Mucosa of descending colon (tissue), 3 donors: ENCODE measurements at regions not wholly inside any gene's neighbourhood (a gene's known extent, or its start where the extent isn't known, plus 50 kb on each side); places are given as distances from the start of the nearest gene placed in this dataset.

Experiments used
- ATAC-seq: fragments of 200-7000 bp; cut with Tn5 transposase; one replicate; pipeline ENCODE4 v1.9.1; 2020; ENCODE audit warnings: mild to moderate bottlenecking, moderate library complexity
- DNase-seq, 3 donors: peaks; one replicate each; pipeline ENCODE4 v3.0.0-alpha.2; 2020
- H3K36me3 ChIP-seq: fragments of 200-600 bp; one replicate; pipeline ENCODE4 v1.8.0; 2021; ENCODE audit warnings: low read depth, mild to moderate bottlenecking
- H3K4me1 ChIP-seq: fragments of 200-600 bp; one replicate; pipeline ENCODE4 v1.8.0; 2021; ENCODE audit warnings: low read depth, mild to moderate bottlenecking
- H3K4me3 ChIP-seq: fragments of 200-600 bp; one replicate; pipeline ENCODE4 v1.8.0; 2021; ENCODE audit warnings: mild to moderate bottlenecking
- H3K9me3 ChIP-seq: fragments of 200-600 bp; one replicate; pipeline ENCODE4 v1.8.0; 2021; ENCODE audit warnings: mild to moderate bottlenecking
- intact Hi-C, 2 donors: fragments of 100-400 bp; cut with DNase I in 1 of 2; cut with micrococcal nuclease in 1 of 2; formaldehyde crosslinking; loops; one replicate each; pipeline versions ENCODE4 v1.11.0 to v1.11.1; 2022; cut with DNase I, micrococcal nuclease
- TF ChIP-seq, protein P1 (sequence below): fragments of 200-600 bp; IDR thresholded peaks from one replicate; pipeline ENCODE4 v1.8.0; 2022; ENCODE audit warnings: antibody characterized with exemption, mild to moderate bottlenecking
- donor health status: DM: no; HTN: no; CAD: no; lungs with moderate emphysema.
- donor health status: DM: no; HTN: no; CAD: no.
- donor health status: DM: no; HTN: yes; CAD: no.

DNA sequence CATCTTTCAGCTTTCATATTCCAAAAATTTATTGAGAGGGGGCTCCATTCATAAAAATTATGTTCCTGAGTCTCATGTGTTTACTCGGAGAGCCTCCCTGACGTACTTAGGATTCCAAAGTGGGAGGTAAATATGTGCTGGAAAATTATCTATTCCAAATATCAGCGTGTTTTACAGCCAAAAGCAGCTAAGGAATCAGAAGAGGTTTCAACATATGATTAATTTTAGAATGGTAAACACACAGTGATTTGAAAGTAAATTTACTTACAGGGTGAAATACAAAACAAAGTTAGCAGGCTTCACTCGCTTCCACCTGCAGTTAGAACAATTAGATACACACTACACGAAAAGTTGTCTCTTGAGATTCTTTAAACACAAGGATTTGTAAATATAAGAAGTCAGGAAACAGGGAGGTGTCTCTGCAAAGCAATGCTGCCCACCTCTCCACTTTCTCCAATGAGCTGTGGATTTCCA lies 313.8 kb upstream of the NBEA start:
- no peaks in the 10 kb centered on the region for H3K4me1 ChIP-seq
- TF ChIP-seq, protein P1, sequence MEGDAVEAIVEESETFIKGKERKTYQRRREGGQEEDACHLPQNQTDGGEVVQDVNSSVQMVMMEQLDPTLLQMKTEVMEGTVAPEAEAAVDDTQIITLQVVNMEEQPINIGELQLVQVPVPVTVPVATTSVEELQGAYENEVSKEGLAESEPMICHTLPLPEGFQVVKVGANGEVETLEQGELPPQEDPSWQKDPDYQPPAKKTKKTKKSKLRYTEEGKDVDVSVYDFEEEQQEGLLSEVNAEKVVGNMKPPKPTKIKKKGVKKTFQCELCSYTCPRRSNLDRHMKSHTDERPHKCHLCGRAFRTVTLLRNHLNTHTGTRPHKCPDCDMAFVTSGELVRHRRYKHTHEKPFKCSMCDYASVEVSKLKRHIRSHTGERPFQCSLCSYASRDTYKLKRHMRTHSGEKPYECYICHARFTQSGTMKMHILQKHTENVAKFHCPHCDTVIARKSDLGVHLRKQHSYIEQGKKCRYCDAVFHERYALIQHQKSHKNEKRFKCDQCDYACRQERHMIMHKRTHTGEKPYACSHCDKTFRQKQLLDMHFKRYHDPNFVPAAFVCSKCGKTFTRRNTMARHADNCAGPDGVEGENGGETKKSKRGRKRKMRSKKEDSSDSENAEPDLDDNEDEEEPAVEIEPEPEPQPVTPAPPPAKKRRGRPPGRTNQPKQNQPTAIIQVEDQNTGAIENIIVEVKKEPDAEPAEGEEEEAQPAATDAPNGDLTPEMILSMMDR, result no peak
- no peaks in the 10 kb centered on the region for H3K36me3 ChIP-seq
- ATAC-seq, result no peak
- intact Hi-C loops, result no loop called here
- no peak for DNase-seq
- no peaks in the 10 kb centered on the region for H3K9me3 ChIP-seq
- no peak overlapping the region for H3K4me3 ChIP-seq

DNA sequence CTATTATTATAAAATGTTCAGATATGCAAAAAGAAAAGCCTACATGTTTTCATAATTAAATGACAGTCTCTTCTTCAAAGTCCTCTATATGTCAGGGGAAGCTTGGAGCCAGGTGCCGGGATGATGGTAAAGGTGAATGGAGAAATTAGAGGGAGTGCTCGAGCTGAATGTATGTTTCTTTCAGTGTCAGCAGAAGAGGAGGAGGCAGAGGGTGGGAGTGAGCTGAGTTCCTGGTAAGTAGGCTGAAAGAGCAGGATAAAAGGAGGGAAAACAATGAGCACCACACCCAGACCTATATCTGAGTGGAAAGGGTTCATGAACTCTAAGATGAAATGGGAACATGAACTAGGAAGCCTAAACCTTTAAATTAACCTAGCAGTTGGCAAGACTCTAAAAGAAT lies 307.6 kb upstream of the NBEA start:
- intact Hi-C loops, result no loop called here
- H3K9me3 ChIP-seq, result no peaks in the 10 kb centered on the region
- no peak for ATAC-seq

DNA sequence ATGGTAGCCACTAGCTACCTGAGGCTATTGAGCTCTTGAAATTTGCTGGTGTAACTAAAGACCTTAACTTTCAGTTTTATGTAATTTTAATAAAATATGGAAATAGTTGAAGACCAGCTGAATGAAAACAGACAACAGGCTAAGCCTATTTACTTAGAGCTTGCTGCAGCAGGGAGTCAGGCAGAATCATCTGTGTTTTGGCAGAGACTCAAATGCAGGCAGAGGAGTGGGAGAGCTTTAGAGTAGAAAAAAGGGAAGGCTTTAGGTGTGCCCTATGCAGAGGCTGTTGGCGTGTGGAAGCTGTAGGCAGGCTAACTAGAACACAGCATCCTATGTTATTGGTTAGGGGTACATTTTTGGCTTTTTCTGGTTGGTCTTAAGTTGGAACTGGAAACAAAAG lies 304.9 kb upstream of the NBEA start:
- TF ChIP-seq, protein P1, result no peak
- Histone ChIP-seq H3K4me3 (no peak overlapping the region), H3K36me3 (no peaks in the 10 kb centered on the region), H3K4me1 (no peaks in the 10 kb centered on the region), H3K9me3 (no peaks in the 10 kb centered on the region)
- ATAC-seq, result no peak
- no peak for DNase-seq
- intact Hi-C loops, result no loop called here

More for the DNA sequence above, 307.6 kb upstream of the NBEA start:
- TF ChIP-seq, protein P1, result no peak
- no peak for DNase-seq
- H3K36me3 ChIP-seq, result no peaks in the 10 kb centered on the region
- no peaks in the 10 kb centered on the region for H3K4me1 ChIP-seq
- no peak overlapping the region for H3K4me3 ChIP-seq

DNA sequence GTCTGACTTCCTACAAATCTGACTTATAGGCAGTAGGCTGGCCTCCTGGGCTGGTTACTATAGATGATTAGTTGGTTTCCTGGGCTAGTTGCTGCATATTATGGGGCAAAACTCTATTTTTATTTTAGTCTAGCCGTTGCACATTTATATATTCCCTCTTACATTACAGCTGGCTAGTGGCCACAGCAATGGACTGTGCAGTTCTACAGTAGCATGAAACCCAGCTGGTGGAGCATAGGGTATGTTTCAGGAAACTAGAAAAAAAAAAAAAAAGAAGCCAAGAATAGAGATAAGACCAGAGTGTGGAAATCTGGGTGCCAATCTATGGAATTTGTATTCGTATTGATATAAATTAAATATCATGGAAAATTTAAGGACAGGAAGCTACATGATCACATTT lies 304.4 kb upstream of the NBEA start:
- DNase-seq (no peak), ATAC-seq (no peak)
- Histone ChIP-seq H3K4me3 (no peak overlapping the region), H3K36me3 (no peaks in the 10 kb centered on the region), H3K9me3 (no peaks in the 10 kb centered on the region), H3K4me1 (no peaks in the 10 kb centered on the region)
- intact Hi-C loops, result no loop called here
- TF ChIP-seq, protein P1, result no peak

DNA sequence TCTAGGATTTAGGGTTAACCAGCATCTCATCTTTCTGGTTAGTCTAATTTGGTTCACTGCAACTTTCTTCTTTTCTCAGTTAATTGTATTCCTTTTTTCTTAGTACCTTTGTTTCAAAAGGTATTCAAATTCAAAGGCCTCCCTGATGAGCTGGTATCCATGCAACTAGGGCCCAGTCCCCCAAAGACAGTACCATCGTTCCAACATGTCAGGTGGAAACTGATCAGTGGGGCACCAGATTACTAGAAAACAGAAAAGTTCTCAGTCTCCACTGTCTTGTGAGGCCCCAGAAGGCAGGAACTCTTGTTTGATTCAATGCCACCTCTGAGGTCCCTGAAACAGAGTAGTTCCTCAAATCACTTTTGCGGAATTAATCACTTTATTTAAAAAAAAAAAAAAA lies 303.2 kb upstream of the NBEA start:
- Histone ChIP-seq H3K9me3 (no peaks in the 10 kb centered on the region), H3K36me3 (no peaks in the 10 kb centered on the region), H3K4me3 (no peak overlapping the region), H3K4me1 (no peaks in the 10 kb centered on the region)
- ATAC-seq, result no peak
- no peak for DNase-seq
- TF ChIP-seq, protein P1, result no peak
- intact Hi-C loops, result no loop called here
